ENCODE measurements at regions not wholly inside any gene's neighbourhood (a gene's known extent, or its start where the extent isn't known, plus 50 kb on each side); places are given as distances from the start of the nearest gene placed in this dataset.
"Not testable (repeated sequence)": the region's sequence is repeated elsewhere in the genome, so short reads cannot be mapped to it uniquely, and the experiment has no call there.

- Mint-ChIP-seq H3K4me1 (peaks cover 10% of the 10 kb centered on the region), H3K4me3 (no peak overlapping the region), H3K9me3 (no peaks in the 10 kb centered on the region), H3K27me3 (ENCODE audit: low read depth) (peaks cover 8% of the 10 kb centered on the region), H3K36me3 (ENCODE audit: low read depth) (no peaks in the 10 kb centered on the region), H3K27ac (no peak overlapping the region)
- peak in 1 of 3 experiments; percentile 18 for TF ChIP-seq CTCF (IDR thresholded peaks at IDR 0.05; ENCODE audit: unreplicated experiment in 3 of 3)
These were observed 465.5 kb upstream of the FSHR start for GRCh38 chr2:49619804-49620203.

- H3K9me3 Mint-ChIP-seq, result no peaks in the 10 kb centered on the region
- TF ChIP-seq CTCF (IDR thresholded peaks at IDR 0.05; ENCODE audit: unreplicated experiment in 3 of 3), result no peak
These were observed 464.2 kb upstream of the FSHR start for GRCh38 chr2:49618491-49618890.

GRCh38 chr2:49616800-49617199 is 462.5 kb upstream of the FSHR start:
- H3K4me1 Mint-ChIP-seq, result peaks cover 10% of the 10 kb centered on the region
- no peak overlapping the region for H3K4me3 Mint-ChIP-seq
- H3K27me3 Mint-ChIP-seq (ENCODE audit: low read depth), result peaks cover 14% of the 10 kb centered on the region
- no peak overlapping the region for H3K27ac Mint-ChIP-seq
- H3K9me3 Mint-ChIP-seq, result peaks cover 3% of the 10 kb centered on the region
- peak; percentile 54 to 67 (median 58) for TF ChIP-seq CTCF (IDR thresholded peaks at IDR 0.05; ENCODE audit: unreplicated experiment in 3 of 3)
- H3K36me3 Mint-ChIP-seq (ENCODE audit: low read depth), result no peaks in the 10 kb centered on the region

More at GRCh38 chr2:49618491-49618890, 464.2 kb upstream of the FSHR start:
- H3K27me3 Mint-ChIP-seq (ENCODE audit: low read depth), result peaks cover 14% of the 10 kb centered on the region
- no peak overlapping the region for H3K4me3 Mint-ChIP-seq
- no peaks in the 10 kb centered on the region for H3K36me3 Mint-ChIP-seq (ENCODE audit: low read depth)
- no peak overlapping the region for H3K27ac Mint-ChIP-seq
- peaks cover 10% of the 10 kb centered on the region for H3K4me1 Mint-ChIP-seq

GRCh38 chr2:49611796-49612195 is 457.5 kb upstream of the FSHR start:
- not testable (repeated sequence) for H3K4me3 Mint-ChIP-seq; H3K27ac Mint-ChIP-seq; H3K36me3 Mint-ChIP-seq (ENCODE audit: low read depth); H3K4me1 Mint-ChIP-seq; H3K9me3 Mint-ChIP-seq; H3K27me3 Mint-ChIP-seq (ENCODE audit: low read depth)

- no peaks in the 10 kb centered on the region for H3K36me3 Mint-ChIP-seq (ENCODE audit: low read depth)
- no peak overlapping the region for H3K4me3 Mint-ChIP-seq
- no peaks in the 10 kb centered on the region for H3K9me3 Mint-ChIP-seq
- H3K27ac Mint-ChIP-seq, result no peak overlapping the region
- no peak for TF ChIP-seq CTCF (IDR thresholded peaks at IDR 0.05; ENCODE audit: unreplicated experiment in 3 of 3)
- H3K4me1 Mint-ChIP-seq, result no peaks in the 10 kb centered on the region
- no peaks in the 10 kb centered on the region for H3K27me3 Mint-ChIP-seq (ENCODE audit: low read depth)
These were observed 446.2 kb upstream of the FSHR start for GRCh38 chr2:49600524-49600923.

GRCh38 chr2:49598231-49598630 is 443.9 kb upstream of the FSHR start:
- TF ChIP-seq CTCF (IDR thresholded peaks at IDR 0.05; ENCODE audit: unreplicated experiment in 3 of 3), result no peak
- Mint-ChIP-seq H3K27me3 (ENCODE audit: low read depth) (no peaks in the 10 kb centered on the region), H3K27ac (no peak overlapping the region), H3K36me3 (ENCODE audit: low read depth) (no peaks in the 10 kb centered on the region), H3K4me3 (no peak overlapping the region), H3K4me1 (no peaks in the 10 kb centered on the region), H3K9me3 (peaks cover 8% of the 10 kb centered on the region)
